Cardiac muscle cell (in vitro differentiated cells and primary cell): ENCODE measurements at regions not wholly inside any gene's neighbourhood (a gene's known extent, or its start where the extent isn't known, plus 50 kb on each side); places are given as distances from the start of the nearest gene placed in this dataset.

Experiments
- DNase-seq, 2 donors: peaks; one replicate each; pipeline versions ENCODE4 v3.0.0 to v3.0.0-alpha.2; 2010 to 2017; ENCODE audit warnings: low read depth in 1 of 2, low spot score in 1 of 2
- H3K27ac ChIP-seq: fragments of 200-600 bp; sonication (generic); 2 replicates; pipeline ENCODE4 v1.5.1; 2016
- H3K27me3 ChIP-seq: fragments of 200-600 bp; sonication (generic); 2 replicates; pipeline ENCODE4 v1.6.0; 2016; ENCODE audit warnings: control low read depth
- H3K36me3 ChIP-seq: fragments of 200-600 bp; sonication (generic); 2 replicates; pipeline ENCODE4 v1.5.1; 2016; ENCODE audit warnings: control low read depth
- H3K4me1 ChIP-seq: fragments of 200-600 bp; sonication (generic); 2 replicates; pipeline ENCODE4 v1.8.1; 2017; ENCODE audit warnings: low read depth, mild to moderate bottlenecking, mixed run types
- H3K4me3 ChIP-seq: fragments of 200-600 bp; sonication (generic); 2 replicates; pipeline ENCODE4 v1.5.1; 2016; ENCODE audit warnings: mild to moderate bottlenecking
- H3K9me3 ChIP-seq: fragments of 200-600 bp; sonication (generic); 2 replicates; pipeline ENCODE4 v1.5.1; 2017; ENCODE audit warnings: low read depth, mild to moderate bottlenecking, control low read depth
- TF ChIP-seq, protein P1 (sequence below): IDR thresholded peaks from 2 replicates; pipeline ENCODE4 v1.5.1; 2012; ENCODE audit warnings: low read depth, mild to moderate bottlenecking, low read length

DNA sequence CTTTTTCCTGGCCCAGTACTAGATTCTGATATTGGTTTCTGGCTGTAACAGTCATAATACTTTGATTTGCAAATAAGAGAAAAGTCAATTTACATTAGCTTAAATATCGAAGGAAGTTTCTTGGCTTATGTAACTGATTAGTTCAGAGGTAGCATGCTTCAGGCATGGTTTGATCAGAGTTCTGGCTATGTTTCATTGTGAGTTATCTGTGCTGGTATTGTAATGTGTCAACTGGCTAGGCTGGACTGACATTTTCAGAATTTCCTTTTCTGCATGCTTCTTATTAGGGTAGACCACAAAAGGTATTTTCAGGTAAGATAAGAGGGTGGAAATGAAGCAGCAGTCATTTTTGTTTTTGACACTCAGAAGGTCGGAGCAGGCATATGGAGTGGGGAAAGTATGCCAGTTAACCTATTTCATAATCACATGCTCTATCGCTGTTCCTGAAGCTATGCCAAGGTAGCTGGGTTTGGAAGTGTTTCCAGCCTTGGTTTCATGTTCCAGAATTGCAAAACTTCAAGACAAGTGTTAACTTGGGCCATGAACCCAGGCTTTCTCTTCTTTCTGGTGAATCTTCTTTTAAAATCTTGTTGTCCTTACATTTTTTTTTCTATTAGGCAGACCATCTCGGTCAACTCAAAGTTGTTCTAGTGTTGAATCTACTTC, 244.9 kb downstream of the DHX35 start:
- no peak for DNase-seq
- Histone ChIP-seq H3K4me1 (no peaks in the 10 kb centered on the region), H3K4me3 (no peak overlapping the region), H3K27ac (no peak overlapping the region), H3K9me3 (no peaks in the 10 kb centered on the region), H3K27me3 (no peaks in the 10 kb centered on the region), H3K36me3 (no peaks in the 10 kb centered on the region)
- TF ChIP-seq, protein P1, sequence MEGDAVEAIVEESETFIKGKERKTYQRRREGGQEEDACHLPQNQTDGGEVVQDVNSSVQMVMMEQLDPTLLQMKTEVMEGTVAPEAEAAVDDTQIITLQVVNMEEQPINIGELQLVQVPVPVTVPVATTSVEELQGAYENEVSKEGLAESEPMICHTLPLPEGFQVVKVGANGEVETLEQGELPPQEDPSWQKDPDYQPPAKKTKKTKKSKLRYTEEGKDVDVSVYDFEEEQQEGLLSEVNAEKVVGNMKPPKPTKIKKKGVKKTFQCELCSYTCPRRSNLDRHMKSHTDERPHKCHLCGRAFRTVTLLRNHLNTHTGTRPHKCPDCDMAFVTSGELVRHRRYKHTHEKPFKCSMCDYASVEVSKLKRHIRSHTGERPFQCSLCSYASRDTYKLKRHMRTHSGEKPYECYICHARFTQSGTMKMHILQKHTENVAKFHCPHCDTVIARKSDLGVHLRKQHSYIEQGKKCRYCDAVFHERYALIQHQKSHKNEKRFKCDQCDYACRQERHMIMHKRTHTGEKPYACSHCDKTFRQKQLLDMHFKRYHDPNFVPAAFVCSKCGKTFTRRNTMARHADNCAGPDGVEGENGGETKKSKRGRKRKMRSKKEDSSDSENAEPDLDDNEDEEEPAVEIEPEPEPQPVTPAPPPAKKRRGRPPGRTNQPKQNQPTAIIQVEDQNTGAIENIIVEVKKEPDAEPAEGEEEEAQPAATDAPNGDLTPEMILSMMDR, result no peak

DNA sequence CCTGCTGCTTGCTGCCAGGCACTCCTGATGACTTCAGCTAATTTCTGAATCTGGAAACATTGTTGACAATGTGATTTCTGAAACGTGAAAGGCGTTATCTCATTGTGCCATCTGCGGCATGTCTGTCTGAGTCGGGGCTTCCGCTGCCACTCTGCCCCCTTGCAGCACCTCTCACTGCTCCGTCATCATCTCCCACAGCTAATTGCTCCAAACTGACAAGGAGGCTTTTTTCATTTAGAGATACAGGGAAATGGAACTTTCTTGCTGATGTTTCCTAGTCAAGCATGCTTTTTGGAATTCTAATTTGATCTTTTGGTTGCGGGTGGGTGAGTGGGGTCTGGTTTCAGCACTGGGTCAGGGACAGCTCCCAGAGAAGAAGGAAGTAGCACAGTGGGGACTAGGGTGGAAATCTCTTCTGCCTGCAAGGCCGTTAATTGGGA, 233.5 kb downstream of the DHX35 start:
- Histone ChIP-seq H3K27me3 (no peaks in the 10 kb centered on the region), H3K27ac (no peak overlapping the region), H3K4me3 (no peak overlapping the region), H3K36me3 (no peaks in the 10 kb centered on the region), H3K4me1 (no peaks in the 10 kb centered on the region), H3K9me3 (no peaks in the 10 kb centered on the region)
- TF ChIP-seq, protein P1, result no peak
- peak in 1 of 2 donors; percentile 43 for DNase-seq

DNA sequence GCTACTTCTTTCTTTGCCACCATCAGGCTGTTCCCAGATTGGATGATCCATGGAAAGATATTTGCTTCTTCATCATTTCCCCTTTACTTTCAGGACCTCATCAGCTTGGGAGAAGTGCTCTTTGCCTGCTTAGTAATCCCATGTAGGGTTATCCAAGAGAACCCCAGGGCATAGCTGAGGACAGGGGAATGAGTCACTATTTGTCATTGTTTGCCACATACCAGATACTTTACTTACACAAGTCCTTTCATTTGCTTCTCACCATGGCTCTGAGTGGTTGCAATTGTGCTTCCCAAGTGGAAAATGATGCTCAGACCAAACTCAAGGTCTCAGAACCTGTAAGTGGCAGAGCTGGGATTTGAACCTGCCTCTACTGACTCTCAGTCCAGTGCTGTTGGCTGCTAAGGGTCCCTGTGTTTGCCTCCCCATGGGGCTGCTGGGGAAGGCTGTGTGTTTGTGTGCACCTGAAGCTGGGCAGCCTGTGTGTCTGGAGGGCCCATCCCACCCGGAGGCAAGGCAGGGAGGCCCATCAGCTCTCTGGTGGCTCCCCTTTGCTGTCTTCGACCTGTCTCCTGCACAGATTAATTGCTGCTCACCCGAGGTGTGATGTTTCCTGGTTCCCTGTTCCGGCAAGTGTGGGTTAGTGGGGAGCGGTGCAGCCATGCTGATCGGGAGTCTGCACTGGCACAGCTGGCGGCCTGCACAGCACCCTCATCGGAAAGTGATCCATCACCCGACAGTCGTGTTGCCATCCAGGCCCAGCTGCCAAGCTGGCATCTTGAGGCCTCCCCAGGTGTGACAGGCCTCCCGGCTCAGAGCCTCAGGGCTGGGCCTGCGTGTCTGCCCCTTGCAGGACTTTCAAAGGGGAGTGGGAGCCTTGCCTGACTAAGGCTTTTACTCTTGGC, 228.8 kb downstream of the DHX35 start:
- Histone ChIP-seq H3K9me3 (no peaks in the 10 kb centered on the region), H3K36me3 (no peaks in the 10 kb centered on the region), H3K4me1 (no peaks in the 10 kb centered on the region), H3K27me3 (no peaks in the 10 kb centered on the region), H3K27ac (no peak overlapping the region), H3K4me3 (no peak overlapping the region)
- TF ChIP-seq, protein P1, result no peak
- no peak for DNase-seq

DNA sequence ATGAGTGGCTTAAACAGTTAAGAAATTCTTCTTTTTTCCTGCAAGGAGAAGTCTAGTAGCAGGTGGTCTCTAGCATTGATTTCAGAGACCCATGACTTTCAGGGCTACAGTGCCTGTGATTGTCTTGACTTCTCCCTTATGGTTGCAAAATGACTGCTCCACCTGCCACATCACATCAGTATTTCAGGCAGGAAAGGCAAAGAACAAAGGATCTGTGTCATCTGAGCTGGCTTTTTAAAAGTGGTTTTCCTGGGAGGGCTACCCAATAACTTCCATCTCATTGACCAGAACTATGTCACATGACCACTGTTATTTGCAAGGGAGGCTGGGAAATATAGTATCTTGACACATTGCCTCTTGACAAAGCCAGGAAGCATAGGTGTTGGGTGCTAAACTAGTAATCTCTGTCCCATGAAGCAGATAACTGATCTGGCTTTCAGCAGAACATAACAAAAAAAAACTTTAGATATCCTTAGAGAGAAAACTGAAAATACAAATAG, 226.2 kb downstream of the DHX35 start:
- no peaks in the 10 kb centered on the region for H3K9me3 ChIP-seq
- H3K4me1 ChIP-seq, result no peaks in the 10 kb centered on the region
- no peak overlapping the region for H3K4me3 ChIP-seq
- TF ChIP-seq, protein P1, result no peak
- no peak overlapping the region for H3K27ac ChIP-seq
- H3K36me3 ChIP-seq, result no peaks in the 10 kb centered on the region
- no peaks in the 10 kb centered on the region for H3K27me3 ChIP-seq
- no peak for DNase-seq

DNA sequence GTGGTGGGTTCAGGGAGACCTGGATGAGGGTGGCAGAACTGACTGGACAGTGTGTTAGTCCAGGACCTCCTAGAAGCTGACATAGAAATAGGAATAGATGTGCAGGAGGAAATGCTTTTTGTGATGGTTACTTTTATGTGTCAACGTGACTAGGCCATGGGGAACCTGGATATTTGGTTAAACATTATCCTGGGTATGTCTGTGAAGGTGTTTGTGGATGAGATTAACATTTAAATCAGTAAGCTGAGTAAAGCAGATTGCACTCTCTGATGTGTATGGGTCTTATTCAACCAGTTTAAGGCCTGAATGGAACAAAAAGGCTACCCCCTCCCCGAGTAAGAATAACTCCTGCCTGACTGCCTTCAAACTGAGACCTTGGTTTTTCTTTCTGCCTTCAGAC, 219.3 kb downstream of the DHX35 start:
- Histone ChIP-seq H3K9me3 (no peaks in the 10 kb centered on the region), H3K4me1 (no peaks in the 10 kb centered on the region), H3K27me3 (no peaks in the 10 kb centered on the region), H3K4me3 (no peak overlapping the region), H3K27ac (no peak overlapping the region), H3K36me3 (no peaks in the 10 kb centered on the region)
- no peak for DNase-seq
- TF ChIP-seq, protein P1, result no peak
